Stimulated activated effector memory CD8-positive, alpha-beta T cell treated with anti-CD3 and anti-CD28 coated beads, Interleukin-12 subunit alpha, Interleukin-12 subunit beta, amount 100 ng/mL, for 72 hours (primary cell): ENCODE measurements at regions not wholly inside any gene's neighbourhood (a gene's known extent, or its start where the extent isn't known, plus 50 kb on each side); places are given as distances from the start of the nearest gene placed in this dataset.
A peak's percentile ranks its signal among the peaks of the same experiment; 100 is the strongest.
"Not testable (repeated sequence)": the region's sequence is repeated elsewhere in the genome, so short reads cannot be mapped to it uniquely, and the experiment has no call there.

Source experiments
- ATAC-seq: fragments of 150-1000 bp; cut with Tn5 transposase; 2 replicates; pipeline ENCODE4 v1.10.0; 2021
- DNase-seq, 2 donors: peaks; one replicate each; pipeline ENCODE4 v3.0.0; 2021 to 2022; ENCODE audit warnings: low spot score in 2 of 2
- H3K27ac Mint-ChIP-seq: one replicate; pipeline ENCODE4 v1.8.0; 2022; ENCODE audit warnings: mild to moderate bottlenecking, mixed read lengths
- H3K36me3 Mint-ChIP-seq: one replicate; pipeline ENCODE4 v1.8.0; 2022; ENCODE audit warnings: mild to moderate bottlenecking, mixed read lengths
- H3K4me1 Mint-ChIP-seq: one replicate; pipeline ENCODE4 v1.8.0; 2022; ENCODE audit warnings: mixed read lengths
- H3K4me3 Mint-ChIP-seq: one replicate; pipeline ENCODE4 v1.8.0; 2022; ENCODE audit warnings: mild to moderate bottlenecking, mixed read lengths
- H3K9me3 Mint-ChIP-seq: one replicate; pipeline ENCODE4 v1.8.0; 2022; ENCODE audit warnings: mixed read lengths

DNA sequence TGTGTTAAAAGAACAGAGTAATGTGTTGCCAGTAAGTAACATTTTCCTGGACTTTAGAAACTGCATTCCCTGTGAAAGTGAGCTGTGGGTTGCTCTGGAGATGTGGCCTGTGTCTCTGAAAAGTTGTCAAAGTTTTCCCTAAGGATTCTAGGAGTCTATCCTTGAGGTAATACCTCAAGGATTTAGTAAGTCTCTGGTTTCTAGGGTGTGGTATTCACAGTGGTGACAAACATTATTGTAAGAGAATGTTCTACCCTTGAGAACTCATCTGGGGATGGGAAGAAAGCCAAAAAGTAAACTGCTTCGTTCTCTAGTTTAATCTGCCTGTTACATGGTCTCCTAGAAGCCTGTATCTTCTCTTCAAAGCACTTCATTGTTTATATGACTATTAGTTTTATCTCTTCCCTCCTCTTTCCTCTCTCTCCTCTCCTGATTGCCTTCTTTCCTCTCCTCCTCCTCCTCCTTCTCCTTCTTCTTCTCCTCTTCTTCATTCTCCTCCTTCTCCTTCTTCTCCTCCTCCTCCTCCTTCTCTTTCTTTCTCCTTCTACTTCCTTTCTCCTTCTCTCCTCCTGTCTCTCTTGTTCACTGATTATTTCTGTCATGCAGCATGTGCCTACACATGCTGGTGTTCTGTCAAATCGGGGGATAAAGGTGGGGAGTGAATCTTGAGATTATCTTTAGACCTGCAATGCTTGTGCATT, 321.3 kb downstream of the PTTG2 start:
- Mint-ChIP-seq H3K9me3 (no peaks in the 10 kb centered on the region), H3K4me3 (no peak overlapping the region), H3K4me1 (no peaks in the 10 kb centered on the region), H3K36me3 (no peaks in the 10 kb centered on the region), H3K27ac (no peak overlapping the region)
- DNase-seq (no peak), ATAC-seq (no peak)

DNA sequence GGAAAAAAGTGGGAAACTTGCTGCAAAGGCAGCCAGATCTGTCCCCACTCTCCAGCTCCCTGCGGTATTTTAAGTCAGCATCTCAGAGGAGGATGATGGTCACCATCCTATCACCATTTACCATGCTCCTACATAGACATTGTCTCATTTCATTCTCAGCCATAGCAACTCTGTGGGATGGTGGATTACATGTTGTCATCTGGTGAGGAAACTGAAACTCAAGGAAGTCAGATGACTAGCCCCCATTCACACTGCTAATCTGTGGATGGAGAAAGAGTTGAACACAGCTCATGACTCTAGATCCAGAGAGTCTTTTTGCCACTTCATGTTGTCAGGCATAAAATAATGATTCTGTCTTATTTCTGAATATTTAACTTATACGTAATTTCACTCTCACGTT, 323.5 kb downstream of the PTTG2 start:
- H3K27ac Mint-ChIP-seq = no peak overlapping the region

DNA sequence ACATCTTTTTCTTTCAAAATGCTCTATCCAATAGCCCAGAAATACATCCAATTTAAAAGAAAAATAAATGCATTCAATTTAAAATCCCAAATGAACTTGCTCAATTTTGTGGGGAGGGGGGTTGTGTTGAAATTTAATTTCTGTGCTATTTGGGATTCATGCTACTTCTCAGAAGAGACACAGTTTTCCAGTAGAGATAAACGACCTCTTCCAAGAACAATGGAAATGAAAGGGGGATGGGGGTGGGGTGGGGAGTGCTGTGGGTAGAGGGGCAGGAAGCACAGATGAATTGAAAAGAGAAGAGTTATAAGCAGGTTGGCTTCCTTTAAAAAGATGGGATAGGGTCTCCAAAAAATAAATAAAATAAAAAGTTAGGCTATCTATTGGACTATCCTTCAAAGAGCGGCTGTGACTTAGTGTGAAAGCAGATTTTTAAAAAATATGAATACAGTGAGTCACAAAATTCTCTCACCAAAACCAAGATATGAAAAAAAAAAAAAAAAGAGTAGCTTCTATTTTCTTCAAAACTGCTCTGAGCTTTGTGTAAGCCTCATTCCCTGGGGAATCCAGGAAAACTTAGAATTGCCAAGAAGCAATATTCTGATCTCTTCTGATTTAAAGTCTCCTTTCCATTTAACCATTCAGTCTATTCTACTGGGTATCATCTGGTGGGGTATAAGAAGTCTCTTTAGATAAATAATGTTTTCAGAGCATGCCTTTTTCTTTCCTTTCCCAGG, 324.3 kb downstream of the PTTG2 start:
- H3K36me3 Mint-ChIP-seq = no peaks in the 10 kb centered on the region
- no peaks in the 10 kb centered on the region for H3K9me3 Mint-ChIP-seq
- H3K4me3 Mint-ChIP-seq = no peak overlapping the region
- H3K4me1 Mint-ChIP-seq = no peaks in the 10 kb centered on the region
- DNase-seq (no peak), ATAC-seq (no peak)
- H3K27ac Mint-ChIP-seq = no peak overlapping the region

More for the DNA sequence above, 323.5 kb downstream of the PTTG2 start:
- DNase-seq (no peak), ATAC-seq (peak; percentile 39)
- Mint-ChIP-seq H3K9me3 (no peaks in the 10 kb centered on the region), H3K4me3 (no peak overlapping the region), H3K36me3 (no peaks in the 10 kb centered on the region), H3K4me1 (no peaks in the 10 kb centered on the region)

DNA sequence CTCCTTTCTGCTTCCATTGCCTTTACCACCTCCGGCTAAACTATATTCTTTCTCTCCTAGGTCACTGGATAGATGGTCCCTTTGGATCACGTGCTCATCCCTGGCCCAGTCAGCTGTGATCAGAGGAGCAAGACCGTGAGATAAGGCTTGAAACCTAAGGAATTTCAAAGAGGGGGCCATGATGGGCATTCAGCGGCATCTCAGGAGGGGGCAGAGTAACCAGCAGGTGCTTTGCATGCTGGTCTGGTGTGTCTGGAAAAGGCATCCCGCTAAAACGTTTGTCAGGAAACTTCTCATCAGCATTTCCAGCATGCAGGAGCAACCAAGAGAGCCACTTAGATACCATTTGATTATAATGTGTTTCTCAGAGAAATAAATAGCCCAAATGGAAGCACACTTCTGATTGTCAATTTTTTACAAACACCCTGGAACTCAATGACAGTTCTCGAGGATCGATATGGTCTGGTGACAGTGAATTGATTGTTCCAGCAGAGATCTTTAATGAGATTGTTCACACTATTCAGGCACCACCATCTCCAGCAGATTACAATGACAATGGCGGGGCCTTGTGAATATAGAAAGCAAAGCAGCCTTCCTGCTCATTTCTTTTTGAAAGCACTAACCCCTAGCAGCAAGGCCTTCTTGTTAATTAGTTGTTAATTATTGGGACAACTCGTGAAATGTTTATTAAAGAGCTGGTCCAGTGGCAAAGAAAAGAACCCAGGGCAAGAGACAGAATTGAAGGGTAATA, 327.1 kb downstream of the PTTG2 start:
- H3K9me3 Mint-ChIP-seq = no peaks in the 10 kb centered on the region

DNA sequence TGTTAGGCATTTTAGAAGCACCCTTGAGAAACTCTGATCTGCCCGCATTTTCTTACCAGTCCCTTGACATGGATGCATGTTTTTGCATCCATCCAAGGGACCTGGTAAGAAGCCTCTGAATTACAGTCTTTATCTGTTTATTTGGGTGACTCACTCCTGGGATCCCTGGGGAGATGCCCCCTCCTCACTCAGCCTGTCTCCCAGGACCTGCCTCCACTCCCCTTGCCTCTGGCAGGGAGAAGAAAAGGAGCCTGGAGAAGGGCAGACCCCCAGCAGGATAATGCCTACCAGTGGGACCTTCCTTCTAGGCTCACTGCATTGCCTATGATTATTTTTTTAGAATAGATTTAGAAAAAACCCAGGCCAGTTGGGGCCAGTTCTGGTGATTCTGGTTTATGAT, 329.4 kb downstream of the PTTG2 start:
- Mint-ChIP-seq H3K27ac (no peak overlapping the region), H3K4me1 (no peaks in the 10 kb centered on the region), H3K36me3 (no peaks in the 10 kb centered on the region), H3K4me3 (no peak overlapping the region), H3K9me3 (peaks cover 3% of the 10 kb centered on the region)
- no peak for DNase-seq
- no peak for ATAC-seq

More for the DNA sequence above, 327.1 kb downstream of the PTTG2 start:
- no peak overlapping the region for H3K27ac Mint-ChIP-seq
- no peaks in the 10 kb centered on the region for H3K4me1 Mint-ChIP-seq
- DNase-seq (no peak), ATAC-seq (no peak)
- H3K36me3 Mint-ChIP-seq = no peaks in the 10 kb centered on the region
- H3K4me3 Mint-ChIP-seq = no peak overlapping the region

DNA sequence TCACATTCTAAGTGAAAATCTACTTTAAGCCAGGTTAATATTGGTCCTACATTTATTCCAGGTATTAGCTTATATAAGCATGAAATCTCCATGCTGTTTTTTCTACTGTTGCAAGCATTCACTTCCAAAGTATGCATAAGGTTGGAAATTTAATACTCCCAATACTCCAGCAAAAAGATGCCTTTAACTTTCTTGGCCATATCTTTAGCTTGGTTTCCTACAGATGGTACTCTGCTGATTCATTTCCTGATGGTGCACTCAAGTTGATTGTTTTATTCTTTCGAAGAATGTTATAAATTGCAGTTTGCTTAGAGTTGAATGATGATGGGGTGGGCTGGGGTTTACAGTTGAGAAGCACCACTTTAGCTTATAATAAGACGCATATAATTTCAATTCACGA, 330.2 kb downstream of the PTTG2 start:
- Mint-ChIP-seq H3K36me3 (no peaks in the 10 kb centered on the region), H3K4me1 (no peaks in the 10 kb centered on the region), H3K9me3 (peaks cover 3% of the 10 kb centered on the region), H3K27ac (no peak overlapping the region), H3K4me3 (no peak overlapping the region)
- no peak for DNase-seq
- ATAC-seq = no peak

DNA sequence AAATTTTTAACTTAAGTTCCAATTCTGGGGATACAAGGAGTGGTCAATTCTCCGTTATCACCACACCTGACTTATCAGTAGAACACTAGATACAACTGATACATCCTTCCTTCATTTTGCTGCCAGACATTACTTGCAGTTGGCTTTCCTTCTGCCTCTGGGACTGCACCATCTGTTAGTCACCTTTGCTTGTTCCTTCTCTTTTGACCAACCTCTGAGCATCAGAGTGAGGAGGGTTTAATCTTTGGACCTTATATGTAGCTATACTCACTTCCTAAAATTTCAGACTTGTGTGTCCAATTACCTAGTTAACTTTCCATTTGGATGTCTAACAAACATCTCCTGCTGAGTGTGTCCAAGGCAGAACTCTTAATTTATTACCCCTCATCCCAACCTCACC, 330.7 kb downstream of the PTTG2 start:
- ATAC-seq (no peak), DNase-seq (no peak)
- no peak overlapping the region for H3K27ac Mint-ChIP-seq
- no peak overlapping the region for H3K4me3 Mint-ChIP-seq
- H3K36me3 Mint-ChIP-seq = no peaks in the 10 kb centered on the region
- H3K9me3 Mint-ChIP-seq = peaks cover 3% of the 10 kb centered on the region
- no peaks in the 10 kb centered on the region for H3K4me1 Mint-ChIP-seq

DNA sequence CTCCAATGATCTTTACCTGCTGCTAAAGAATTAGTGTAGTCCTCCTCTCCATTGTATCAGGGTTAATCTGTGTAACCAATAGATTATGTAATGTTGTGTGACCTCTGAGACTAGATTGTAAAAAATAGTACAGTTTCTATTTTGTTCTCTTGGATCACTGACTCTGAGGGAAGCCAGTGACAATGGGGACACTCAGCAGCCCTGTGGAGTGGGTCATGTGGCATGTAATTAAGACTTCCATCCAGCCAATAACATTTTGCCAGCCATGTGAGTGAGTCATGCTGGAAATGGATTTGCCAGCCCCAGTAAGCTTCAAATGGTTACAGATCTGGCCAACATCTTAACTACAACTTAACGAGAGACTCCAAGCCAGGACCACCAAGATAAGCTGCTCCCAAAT, 332.3 kb downstream of the PTTG2 start:
- Mint-ChIP-seq H3K9me3 (peaks cover 9% of the 10 kb centered on the region), H3K27ac (no peak overlapping the region), H3K4me3 (no peak overlapping the region), H3K36me3 (no peaks in the 10 kb centered on the region), H3K4me1 (no peaks in the 10 kb centered on the region)
- ATAC-seq = no peak
- no peak for DNase-seq

DNA sequence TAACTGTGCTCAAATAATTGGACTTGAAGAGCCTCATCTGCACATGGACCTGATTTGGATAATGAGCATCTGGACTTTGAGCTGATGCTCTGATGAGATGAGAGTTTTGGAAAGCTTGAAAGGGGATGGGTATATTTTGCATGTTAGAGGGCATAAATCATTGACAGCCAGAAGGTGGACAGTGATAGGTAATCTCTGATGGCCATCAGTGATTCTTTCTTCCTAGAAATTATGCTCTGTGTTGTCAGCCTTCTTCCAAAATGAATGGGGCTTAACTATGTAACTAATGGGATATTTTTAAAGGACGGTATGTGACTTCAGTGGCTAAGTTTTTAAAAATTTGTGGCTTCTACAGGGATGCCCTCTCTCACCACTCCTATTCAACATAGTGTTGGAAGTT, 334.0 kb downstream of the PTTG2 start:
- Mint-ChIP-seq H3K27ac (no peak overlapping the region), H3K9me3 (peaks cover 17% of the 10 kb centered on the region), H3K4me1 (no peaks in the 10 kb centered on the region), H3K4me3 (no peak overlapping the region), H3K36me3 (no peaks in the 10 kb centered on the region)
- DNase-seq (no peak), ATAC-seq (no peak)

DNA sequence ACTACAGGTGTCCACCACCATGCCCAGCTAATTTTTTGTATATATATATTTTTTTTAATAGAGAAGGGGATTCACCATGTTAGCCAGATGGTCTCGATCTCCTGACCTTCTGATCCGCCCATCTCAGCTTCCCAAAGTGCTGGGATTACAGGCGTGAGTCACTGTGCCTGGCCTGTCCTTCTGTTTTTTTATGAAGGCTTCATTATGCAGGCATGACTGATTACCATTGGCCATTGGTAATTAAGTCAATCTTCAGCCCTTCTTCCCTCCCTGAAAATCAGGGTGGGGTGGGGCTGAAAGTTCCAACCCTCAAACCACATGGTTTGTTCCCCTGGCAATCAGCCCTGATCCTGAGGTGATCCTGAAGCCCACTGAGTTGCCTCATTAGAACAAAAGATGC, 336.9 kb downstream of the PTTG2 start:
- Mint-ChIP-seq H3K27ac (no peak overlapping the region), H3K36me3 (no peaks in the 10 kb centered on the region), H3K9me3 (peaks cover 31% of the 10 kb centered on the region), H3K4me1 (no peaks in the 10 kb centered on the region), H3K4me3 (no peak overlapping the region)
- DNase-seq (no peak), ATAC-seq (no peak)

DNA sequence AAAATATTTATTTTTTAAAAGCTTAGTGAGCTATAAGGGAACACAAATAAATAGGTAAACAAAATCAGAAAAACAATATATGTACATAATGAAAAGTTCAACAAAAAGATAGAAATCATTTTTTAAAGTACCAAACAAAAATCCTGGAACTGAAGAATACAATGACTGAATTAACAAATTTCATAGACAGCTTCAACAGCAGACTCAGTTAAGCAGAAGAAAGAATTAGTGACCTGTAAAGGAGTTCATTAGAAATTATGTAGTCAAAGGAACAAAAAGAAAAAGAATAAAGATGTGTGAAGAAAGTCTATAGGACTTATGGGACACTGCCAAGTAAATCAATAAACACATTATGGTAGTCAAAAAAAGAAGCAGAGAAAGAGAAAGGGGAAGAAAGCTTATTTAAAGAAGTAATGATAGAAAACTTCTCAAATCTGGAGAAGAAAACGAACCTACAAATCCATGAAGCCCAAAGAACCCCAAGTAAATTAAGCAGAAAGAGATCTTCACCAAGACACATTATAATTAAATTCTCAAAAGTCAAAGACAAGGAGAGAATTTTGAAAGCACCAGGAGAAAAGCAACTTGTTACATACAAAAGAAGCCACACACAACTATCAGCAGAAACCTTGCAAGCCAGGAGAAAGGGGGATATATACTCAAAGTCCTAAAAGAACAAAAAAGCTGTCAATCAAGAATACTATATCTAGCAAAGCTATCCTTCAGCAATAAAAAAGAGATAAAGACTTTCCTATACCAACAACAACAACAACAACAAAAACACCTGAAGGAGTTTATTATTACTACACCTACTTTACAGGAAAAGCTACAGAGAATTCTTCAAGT, 338.9 kb downstream of the PTTG2 start:
- ATAC-seq (no peak), DNase-seq (no peak)
- Mint-ChIP-seq H3K9me3 (peaks cover 28% of the 10 kb centered on the region), H3K36me3 (no peaks in the 10 kb centered on the region), H3K4me1 (no peaks in the 10 kb centered on the region), H3K4me3 (no peak overlapping the region), H3K27ac (no peak overlapping the region)

DNA sequence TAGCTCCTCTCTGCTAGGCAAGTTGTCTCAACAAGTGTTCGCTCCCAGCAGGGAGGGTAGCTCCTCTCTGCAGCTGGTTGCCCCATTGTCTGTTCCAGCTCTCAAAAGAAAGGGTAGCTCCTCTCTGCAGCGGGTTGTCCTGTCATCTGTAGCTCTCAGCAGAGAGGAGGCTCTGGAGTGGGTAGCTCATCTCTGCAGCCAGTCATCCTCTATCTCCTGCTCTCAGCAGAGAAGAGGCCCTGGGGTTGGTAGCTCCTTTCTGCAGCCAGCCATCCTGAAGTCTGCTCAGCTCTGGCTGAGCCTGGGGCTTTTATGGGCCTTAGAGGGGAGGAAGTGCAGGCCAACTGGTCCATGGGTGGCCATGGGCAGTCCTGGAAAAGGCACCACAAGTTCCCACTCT, 342.7 kb downstream of the PTTG2 start:
- H3K4me1 Mint-ChIP-seq = peaks cover 19% of the 10 kb centered on the region
- H3K4me3 Mint-ChIP-seq = no peak overlapping the region
- ATAC-seq (no peak), DNase-seq (no peak)
- no peak overlapping the region for H3K27ac Mint-ChIP-seq
- no peaks in the 10 kb centered on the region for H3K36me3 Mint-ChIP-seq
- H3K9me3 Mint-ChIP-seq = peaks cover 21% of the 10 kb centered on the region

DNA sequence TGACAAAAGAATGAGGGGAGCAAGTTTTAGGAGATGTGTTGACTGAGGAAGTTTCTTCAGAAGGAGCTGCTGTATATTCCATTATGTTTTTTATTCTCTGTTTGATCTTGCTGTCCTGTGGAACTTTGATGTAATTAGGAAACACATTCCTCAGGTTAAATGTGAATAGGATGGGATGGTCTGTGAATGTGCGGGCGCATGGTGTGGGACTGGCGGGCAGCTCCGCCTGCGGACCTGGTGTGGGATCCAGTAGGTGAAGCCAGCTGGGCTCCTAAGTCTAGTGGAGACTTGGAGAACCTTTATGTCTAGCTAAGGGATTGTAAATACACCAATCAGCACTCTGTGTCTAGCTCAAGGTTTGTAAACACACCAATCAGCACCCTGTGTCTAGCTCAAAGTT, 344.3 kb downstream of the PTTG2 start:
- H3K4me3 Mint-ChIP-seq, H3K27ac Mint-ChIP-seq, H3K36me3 Mint-ChIP-seq, ATAC-seq, DNase-seq: not testable (repeated sequence)
- peaks cover 13% of the 10 kb centered on the region for H3K9me3 Mint-ChIP-seq
- peaks cover 31% of the 10 kb centered on the region for H3K4me1 Mint-ChIP-seq

DNA sequence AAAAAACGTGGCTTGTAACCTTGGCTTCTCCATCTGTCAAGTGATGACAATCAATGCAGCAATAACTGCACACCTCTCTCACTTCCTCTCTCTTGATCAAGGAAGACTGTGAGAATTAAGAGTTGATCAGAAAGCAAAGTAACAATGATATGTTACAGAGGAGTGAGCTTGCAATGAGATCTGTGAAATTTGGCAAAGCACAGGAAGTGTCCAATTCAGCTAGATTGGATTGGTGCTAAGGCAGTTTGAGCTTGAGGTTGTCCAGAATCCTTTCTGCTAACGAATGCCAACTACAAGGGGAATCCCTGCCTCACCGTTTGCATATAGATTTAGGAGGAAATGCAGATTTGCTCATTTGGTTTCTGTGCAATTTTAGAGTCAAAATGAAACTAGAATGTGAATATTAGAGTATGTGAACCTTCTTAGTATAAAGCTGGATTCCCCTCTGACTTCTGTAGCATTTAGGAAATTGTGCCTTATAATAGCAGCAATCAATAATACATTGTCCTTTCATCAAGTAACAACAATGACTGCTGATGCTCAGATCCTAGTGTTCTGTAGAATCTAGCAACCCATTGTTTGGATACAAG, 346.4 kb downstream of the PTTG2 start:
- peaks cover 3% of the 10 kb centered on the region for H3K9me3 Mint-ChIP-seq
- H3K4me1 Mint-ChIP-seq = peaks cover 52% of the 10 kb centered on the region

More for the DNA sequence above, 346.4 kb downstream of the PTTG2 start:
- H3K36me3 Mint-ChIP-seq = peaks cover 9% of the 10 kb centered on the region
- DNase-seq (no peak), ATAC-seq (peak; percentile 59)
- peak overlapping the region; percentile 20 for H3K4me3 Mint-ChIP-seq
- H3K27ac Mint-ChIP-seq = peak overlapping the region; percentile 41
